Lower lobe of right lung (tissue), 2 donors: ENCODE measurements at regions not wholly inside any gene's neighbourhood (a gene's known extent, or its start where the extent isn't known, plus 50 kb on each side); places are given as distances from the start of the nearest gene placed in this dataset.

ENCODE experiments used
- ATAC-seq, 2 donors: fragments of 200-7000 bp; cut with Tn5 transposase; one replicate each; pipeline ENCODE4 v1.9.1; 2020 to 2022; ENCODE audit warnings: mild to moderate bottlenecking in 2 of 2, moderate library complexity in 2 of 2
- DNase-seq: peaks from one replicate; pipeline ENCODE4 v3.0.0-alpha.2; 2020
- H3K27ac ChIP-seq: fragments of 200-600 bp; one replicate; pipeline ENCODE4 v1.8.0; 2022
- H3K27me3 ChIP-seq: fragments of 200-600 bp; one replicate; pipeline ENCODE4 v1.8.0; 2022; ENCODE audit warnings: low read depth
- H3K36me3 ChIP-seq: fragments of 200-600 bp; one replicate; pipeline ENCODE4 v1.8.0; 2022; ENCODE audit warnings: mild to moderate bottlenecking
- H3K4me1 ChIP-seq: fragments of 200-600 bp; one replicate; pipeline ENCODE4 v1.8.0; 2022
- H3K4me3 ChIP-seq: fragments of 200-600 bp; one replicate; pipeline ENCODE4 v1.8.0; 2022; ENCODE audit warnings: mild to moderate bottlenecking
- H3K9me3 ChIP-seq: fragments of 200-600 bp; one replicate; pipeline ENCODE4 v1.8.0; 2022
- intact Hi-C: fragments of 100-400 bp; cut with DNase I; formaldehyde crosslinking; loops from one replicate; pipeline ENCODE4 v1.11.0; 2022
- TF ChIP-seq, protein P1 (sequence below): fragments of 200-600 bp; IDR thresholded peaks from one replicate; pipeline ENCODE4 v1.8.0; 2022; ENCODE audit warnings: antibody characterized with exemption, mild to moderate bottlenecking
- donor health status: DM: no; HTN: yes; CAD: no; lungs with severe emphysema.

- TF ChIP-seq, protein P1, sequence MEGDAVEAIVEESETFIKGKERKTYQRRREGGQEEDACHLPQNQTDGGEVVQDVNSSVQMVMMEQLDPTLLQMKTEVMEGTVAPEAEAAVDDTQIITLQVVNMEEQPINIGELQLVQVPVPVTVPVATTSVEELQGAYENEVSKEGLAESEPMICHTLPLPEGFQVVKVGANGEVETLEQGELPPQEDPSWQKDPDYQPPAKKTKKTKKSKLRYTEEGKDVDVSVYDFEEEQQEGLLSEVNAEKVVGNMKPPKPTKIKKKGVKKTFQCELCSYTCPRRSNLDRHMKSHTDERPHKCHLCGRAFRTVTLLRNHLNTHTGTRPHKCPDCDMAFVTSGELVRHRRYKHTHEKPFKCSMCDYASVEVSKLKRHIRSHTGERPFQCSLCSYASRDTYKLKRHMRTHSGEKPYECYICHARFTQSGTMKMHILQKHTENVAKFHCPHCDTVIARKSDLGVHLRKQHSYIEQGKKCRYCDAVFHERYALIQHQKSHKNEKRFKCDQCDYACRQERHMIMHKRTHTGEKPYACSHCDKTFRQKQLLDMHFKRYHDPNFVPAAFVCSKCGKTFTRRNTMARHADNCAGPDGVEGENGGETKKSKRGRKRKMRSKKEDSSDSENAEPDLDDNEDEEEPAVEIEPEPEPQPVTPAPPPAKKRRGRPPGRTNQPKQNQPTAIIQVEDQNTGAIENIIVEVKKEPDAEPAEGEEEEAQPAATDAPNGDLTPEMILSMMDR, result no peak
- intact Hi-C loops, result no loop called here
Measured at GRCh38 chr13:50456111-50456510, 387.4 kb downstream of the DLEU7 start.

DNA sequence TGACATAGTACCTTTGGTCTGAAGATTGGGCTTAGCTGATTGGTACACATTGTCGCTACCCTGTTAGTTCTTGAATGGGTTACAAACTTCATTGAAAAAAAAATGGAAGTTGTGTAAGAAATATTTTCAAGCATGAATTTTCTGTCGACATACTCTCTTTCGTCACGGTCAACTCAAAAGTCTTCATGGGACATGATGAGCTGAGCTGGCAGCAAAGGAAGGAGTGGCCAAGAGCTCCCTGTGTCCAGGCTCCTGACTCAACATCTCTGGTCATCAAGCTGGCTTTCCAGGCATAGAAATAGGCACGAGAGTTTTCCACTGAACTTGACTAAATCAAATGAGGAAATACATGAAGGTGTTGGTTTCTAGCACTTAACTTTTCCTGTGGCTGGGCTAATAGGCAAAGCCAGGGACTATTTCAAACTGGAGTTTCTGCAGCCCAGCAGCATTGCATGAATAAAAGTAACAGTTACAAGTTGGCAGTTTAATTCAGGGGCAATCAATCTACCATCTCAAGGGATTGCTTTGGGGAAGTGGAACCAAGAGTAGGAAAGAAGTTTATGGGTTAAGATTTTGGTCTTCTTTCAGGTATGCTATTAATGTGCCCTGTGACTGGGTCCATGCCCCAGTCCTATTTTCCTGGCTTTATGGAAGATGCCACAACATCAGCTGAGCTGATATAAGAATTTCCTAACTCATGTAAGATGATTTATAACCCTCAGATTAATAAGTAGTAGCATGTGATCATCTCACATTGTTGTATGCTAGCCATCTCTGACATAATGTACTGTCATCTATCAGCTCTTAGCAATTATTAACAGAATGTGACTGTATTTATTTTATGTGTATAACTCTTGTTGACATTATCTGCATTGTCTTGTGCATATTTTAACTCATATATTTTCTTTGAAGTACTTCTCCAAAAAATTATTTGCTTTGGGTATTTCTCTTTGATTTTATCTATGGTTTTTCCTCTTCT is 385.8 kb downstream of the DLEU7 start:
- no peaks in the 10 kb centered on the region for H3K36me3 ChIP-seq
- H3K4me3 ChIP-seq, result no peak overlapping the region
- intact Hi-C loops, result no loop called here
- no peaks in the 10 kb centered on the region for H3K27me3 ChIP-seq
- H3K27ac ChIP-seq, result no peak overlapping the region
- TF ChIP-seq, protein P1, result no peak
- no peak for DNase-seq
- ATAC-seq, result no peak
- no peaks in the 10 kb centered on the region for H3K9me3 ChIP-seq
- peaks cover 4% of the 10 kb centered on the region for H3K4me1 ChIP-seq

More at GRCh38 chr13:50456111-50456510, 387.4 kb downstream of the DLEU7 start:
- Histone ChIP-seq H3K4me3 (no peak overlapping the region), H3K9me3 (no peaks in the 10 kb centered on the region), H3K36me3 (no peaks in the 10 kb centered on the region), H3K27me3 (no peaks in the 10 kb centered on the region), H3K4me1 (peaks cover 4% of the 10 kb centered on the region), H3K27ac (no peak overlapping the region)
- DNase-seq (no peak), ATAC-seq (no peak)

- DNase-seq (no peak), ATAC-seq (no peak)
- H3K27ac ChIP-seq, result no peak overlapping the region
- no peaks in the 10 kb centered on the region for H3K4me1 ChIP-seq
- no peaks in the 10 kb centered on the region for H3K9me3 ChIP-seq
- TF ChIP-seq, protein P1, result no peak
- H3K4me3 ChIP-seq, result no peak overlapping the region
- H3K36me3 ChIP-seq, result no peaks in the 10 kb centered on the region
- no peaks in the 10 kb centered on the region for H3K27me3 ChIP-seq
- intact Hi-C loops, result no loop called here
Measured at GRCh38 chr13:50459046-50459445, 384.4 kb downstream of the DLEU7 start.

DNA sequence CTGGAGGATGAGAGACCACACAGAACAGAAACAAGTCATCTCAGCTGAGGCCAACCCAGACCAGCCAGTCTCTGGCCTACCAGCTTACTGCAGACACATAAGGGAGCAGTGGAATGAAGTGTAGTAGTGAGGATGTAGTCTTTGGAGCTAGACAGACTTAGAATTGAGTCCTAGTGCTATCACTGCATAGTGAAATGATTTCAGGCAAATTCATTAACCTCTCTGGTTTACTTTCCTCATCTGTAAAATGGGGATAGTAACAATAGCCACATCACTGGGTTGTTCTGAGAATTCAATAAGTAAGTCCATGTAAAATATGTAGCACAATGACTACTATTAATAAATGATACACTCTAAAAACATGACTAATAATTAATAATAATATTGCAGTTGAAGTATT is 383.8 kb downstream of the DLEU7 start:
- Histone ChIP-seq H3K4me1 (no peaks in the 10 kb centered on the region), H3K27ac (no peak overlapping the region), H3K9me3 (no peaks in the 10 kb centered on the region), H3K4me3 (no peak overlapping the region), H3K27me3 (no peaks in the 10 kb centered on the region), H3K36me3 (no peaks in the 10 kb centered on the region)
- no peak for ATAC-seq
- TF ChIP-seq, protein P1, result no peak
- intact Hi-C loops, result no loop called here
- no peak for DNase-seq

GRCh38 chr13:50460358-50460757 is 383.1 kb downstream of the DLEU7 start:
- H3K36me3 ChIP-seq, result no peaks in the 10 kb centered on the region
- H3K27ac ChIP-seq, result no peak overlapping the region
- TF ChIP-seq, protein P1, result no peak
- H3K4me3 ChIP-seq, result no peak overlapping the region
- H3K9me3 ChIP-seq, result no peaks in the 10 kb centered on the region
- H3K4me1 ChIP-seq, result no peaks in the 10 kb centered on the region
- ATAC-seq (no peak), DNase-seq (no peak)
- intact Hi-C loops, result no loop called here
- no peaks in the 10 kb centered on the region for H3K27me3 ChIP-seq
